Suprapubic skin (tissue), 4 donors: ENCODE measurements at regions not wholly inside any gene's neighbourhood (a gene's known extent, or its start where the extent isn't known, plus 50 kb on each side); places are given as distances from the start of the nearest gene placed in this dataset.

Experiments
- DNase-seq, 2 donors: peaks; one replicate each; pipeline ENCODE4 v3.0.0-alpha.2; 2019; ENCODE audit warnings: low spot score in 2 of 2
- H3K27ac ChIP-seq: fragments of 200-600 bp; sonication (generic); one replicate; pipeline ENCODE4 v1.5.1; 2019
- H3K27me3 ChIP-seq: fragments of 200-600 bp; sonication (generic); one replicate; pipeline ENCODE4 v1.5.1; 2019
- H3K36me3 ChIP-seq: fragments of 200-600 bp; sonication (generic); one replicate; pipeline ENCODE4 v1.5.1; 2019
- H3K4me1 ChIP-seq: fragments of 200-600 bp; sonication (generic); one replicate; pipeline ENCODE4 v1.5.1; 2019
- H3K4me3 ChIP-seq: fragments of 200-600 bp; sonication (generic); one replicate; pipeline ENCODE4 v1.5.1; 2019; ENCODE audit warnings: mild to moderate bottlenecking
- H3K9me3 ChIP-seq: fragments of 200-600 bp; sonication (generic); one replicate; pipeline ENCODE4 v1.5.1; 2019
- EP300 ChIP-seq: sonication (generic); formaldehyde crosslinking; IDR thresholded peaks from one replicate; pipeline ENCODE4 v1.6.1; 2017; ENCODE audit warnings: antibody characterized with exemption
- POLR2A ChIP-seq, 2 donors: fragments of 450-650 bp; IDR thresholded peaks; one replicate each; pipeline ENCODE4 v1.6.1; 2017; ENCODE audit warnings: antibody characterized with exemption in 2 of 2, mild to moderate bottlenecking in 2 of 2, moderate library complexity in 2 of 2
- POLR2AphosphoS5 ChIP-seq, 3 donors: sonication (generic); formaldehyde crosslinking; IDR thresholded peaks; one replicate each; pipeline ENCODE4 v1.6.1; 2017; ENCODE audit warnings: antibody characterized with exemption in 3 of 3
- WGBS: methylation state at CpG from one replicate; pipeline ENCODE4 v1.1.5; 2018; 5-methylcytosine and 5-hydroxymethylcytosine counted together
- TF ChIP-seq, protein P1 (sequence below), 2 donors: fragments of 200-600 bp in 1 of 2; fragments of 450-650 bp in 1 of 2; sonication (generic) in 1 of 2; IDR thresholded peaks; one replicate each; pipeline ENCODE4 v1.5.1; 2016 to 2019; ENCODE audit warnings: antibody characterized with exemption in 2 of 2, mild to moderate bottlenecking in 1 of 2, moderate library complexity in 1 of 2

DNA sequence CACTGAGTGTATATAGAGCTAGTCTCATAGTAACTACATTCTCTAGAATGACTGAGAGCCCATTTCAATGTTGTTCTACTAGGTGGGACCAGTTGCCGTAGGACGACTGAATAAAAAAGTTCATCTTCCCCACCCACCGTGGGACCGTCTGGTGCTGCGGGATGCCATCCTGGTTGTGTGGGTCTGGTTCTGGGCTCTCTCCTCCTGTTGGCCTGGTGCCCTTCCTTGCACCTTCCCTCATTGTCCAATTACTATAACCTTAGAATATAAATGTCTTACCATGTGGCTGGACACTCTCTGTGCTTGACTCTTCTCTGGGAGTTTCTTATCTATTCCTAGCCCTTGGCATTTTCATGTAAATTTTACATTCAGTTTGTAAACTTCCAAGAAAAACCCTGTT lies 344.4 kb downstream of the TCERG1L start:
- Histone ChIP-seq H3K4me3 (no peak overlapping the region), H3K36me3 (no peaks in the 10 kb centered on the region), H3K27me3 (peaks cover 3% of the 10 kb centered on the region), H3K4me1 (peaks cover 7% of the 10 kb centered on the region), H3K9me3 (no peaks in the 10 kb centered on the region), H3K27ac (no peak overlapping the region)
- DNase-seq: no peak
- WGBS: 85% methylated on average over 5 of the region's 5 CpGs
- TF ChIP-seq POLR2A (IDR thresholded peaks at IDR 0.05) (no peak), EP300 (no peak), POLR2AphosphoS5 (IDR thresholded peaks at IDR 0.05) (no peak)
- TF ChIP-seq, protein P1, sequence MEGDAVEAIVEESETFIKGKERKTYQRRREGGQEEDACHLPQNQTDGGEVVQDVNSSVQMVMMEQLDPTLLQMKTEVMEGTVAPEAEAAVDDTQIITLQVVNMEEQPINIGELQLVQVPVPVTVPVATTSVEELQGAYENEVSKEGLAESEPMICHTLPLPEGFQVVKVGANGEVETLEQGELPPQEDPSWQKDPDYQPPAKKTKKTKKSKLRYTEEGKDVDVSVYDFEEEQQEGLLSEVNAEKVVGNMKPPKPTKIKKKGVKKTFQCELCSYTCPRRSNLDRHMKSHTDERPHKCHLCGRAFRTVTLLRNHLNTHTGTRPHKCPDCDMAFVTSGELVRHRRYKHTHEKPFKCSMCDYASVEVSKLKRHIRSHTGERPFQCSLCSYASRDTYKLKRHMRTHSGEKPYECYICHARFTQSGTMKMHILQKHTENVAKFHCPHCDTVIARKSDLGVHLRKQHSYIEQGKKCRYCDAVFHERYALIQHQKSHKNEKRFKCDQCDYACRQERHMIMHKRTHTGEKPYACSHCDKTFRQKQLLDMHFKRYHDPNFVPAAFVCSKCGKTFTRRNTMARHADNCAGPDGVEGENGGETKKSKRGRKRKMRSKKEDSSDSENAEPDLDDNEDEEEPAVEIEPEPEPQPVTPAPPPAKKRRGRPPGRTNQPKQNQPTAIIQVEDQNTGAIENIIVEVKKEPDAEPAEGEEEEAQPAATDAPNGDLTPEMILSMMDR (IDR thresholded peaks at IDR 0.05): no peak

DNA sequence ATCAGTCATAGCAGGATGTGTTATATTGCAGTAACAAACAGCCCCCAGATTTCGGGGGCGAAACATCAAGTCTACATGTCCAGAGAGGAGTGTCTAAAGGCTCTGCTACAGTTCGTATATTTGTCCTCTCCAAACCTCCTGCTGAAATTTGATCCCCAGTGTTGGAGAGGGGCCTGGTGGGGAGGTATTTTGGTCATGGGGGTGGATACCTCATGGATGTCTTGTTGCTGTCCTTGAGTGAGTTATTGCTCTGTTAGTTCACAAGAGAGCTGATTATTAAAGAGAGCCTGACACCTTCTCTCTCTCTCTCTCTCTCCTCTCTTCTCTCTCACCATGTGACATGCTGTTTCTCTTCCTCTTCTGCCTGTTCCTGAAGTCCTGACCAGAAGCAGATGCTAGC lies 343.7 kb downstream of the TCERG1L start:
- Histone ChIP-seq H3K36me3 (no peaks in the 10 kb centered on the region), H3K4me1 (peaks cover 7% of the 10 kb centered on the region), H3K27ac (no peak overlapping the region), H3K27me3 (peaks cover under 1% of the 10 kb centered on the region), H3K4me3 (no peak overlapping the region), H3K9me3 (no peaks in the 10 kb centered on the region)
- 66% methylated on average over 3 of the region's 3 CpGs for WGBS
- no peak for TF ChIP-seq EP300
- TF ChIP-seq POLR2A (IDR thresholded peaks at IDR 0.05): no peak
- DNase-seq: no peak

DNA sequence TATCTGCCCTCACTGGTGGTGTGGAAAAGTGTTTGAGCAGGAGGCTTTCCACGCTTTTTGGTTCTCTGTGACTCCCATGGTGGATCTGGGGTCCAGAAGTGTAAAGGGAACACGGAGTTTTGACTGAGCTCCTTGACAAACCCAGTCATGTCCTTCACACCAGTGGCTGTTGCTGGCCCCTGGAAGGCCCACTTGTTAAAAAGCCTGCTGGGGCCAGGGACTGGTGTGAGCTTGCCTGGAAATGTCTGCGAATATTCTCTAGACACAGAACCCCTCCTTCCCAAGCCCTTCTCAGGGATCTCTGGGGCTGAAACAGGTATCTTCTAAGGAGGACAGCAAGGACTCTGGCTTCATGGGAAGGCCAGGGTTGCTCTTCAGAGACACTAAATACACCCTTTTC lies 343.0 kb downstream of the TCERG1L start:
- Histone ChIP-seq H3K4me1 (peaks cover 7% of the 10 kb centered on the region), H3K4me3 (no peak overlapping the region), H3K27me3 (no peaks in the 10 kb centered on the region), H3K36me3 (no peaks in the 10 kb centered on the region), H3K27ac (no peak overlapping the region), H3K9me3 (no peaks in the 10 kb centered on the region)
- TF ChIP-seq POLR2A (IDR thresholded peaks at IDR 0.05) (no peak), POLR2AphosphoS5 (IDR thresholded peaks at IDR 0.05) (no peak), EP300 (no peak)
- TF ChIP-seq, protein P1 (IDR thresholded peaks at IDR 0.05): no peak
- DNase-seq: no peak
- WGBS: 56% methylated on average over 3 of the region's 3 CpGs

DNA sequence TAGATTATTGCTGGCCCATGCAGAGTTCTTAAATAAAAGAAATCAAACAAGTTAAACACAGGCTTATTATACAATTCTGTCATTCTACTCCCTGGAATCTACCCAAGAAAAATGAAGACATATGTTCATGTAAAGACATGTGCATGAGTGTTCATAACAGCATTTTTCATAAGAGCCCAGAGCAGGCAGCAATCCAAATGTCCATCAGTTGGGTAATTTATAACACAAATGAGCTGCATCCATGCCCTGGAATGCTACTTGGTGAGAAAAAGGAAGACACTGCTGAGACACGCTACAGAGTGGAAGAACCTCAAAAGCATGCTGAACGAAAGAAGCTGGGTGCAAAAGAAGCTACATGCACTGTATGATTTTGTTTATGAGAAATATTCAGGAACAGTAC lies 342.6 kb downstream of the TCERG1L start:
- Histone ChIP-seq H3K36me3 (no peaks in the 10 kb centered on the region), H3K4me3 (no peak overlapping the region), H3K4me1 (peaks cover 7% of the 10 kb centered on the region), H3K27me3 (no peaks in the 10 kb centered on the region), H3K27ac (no peak overlapping the region), H3K9me3 (no peaks in the 10 kb centered on the region)
- no peak for DNase-seq
- no peak for TF ChIP-seq EP300
- WGBS: 20% methylated on average over 2 of the region's 2 CpGs

DNA sequence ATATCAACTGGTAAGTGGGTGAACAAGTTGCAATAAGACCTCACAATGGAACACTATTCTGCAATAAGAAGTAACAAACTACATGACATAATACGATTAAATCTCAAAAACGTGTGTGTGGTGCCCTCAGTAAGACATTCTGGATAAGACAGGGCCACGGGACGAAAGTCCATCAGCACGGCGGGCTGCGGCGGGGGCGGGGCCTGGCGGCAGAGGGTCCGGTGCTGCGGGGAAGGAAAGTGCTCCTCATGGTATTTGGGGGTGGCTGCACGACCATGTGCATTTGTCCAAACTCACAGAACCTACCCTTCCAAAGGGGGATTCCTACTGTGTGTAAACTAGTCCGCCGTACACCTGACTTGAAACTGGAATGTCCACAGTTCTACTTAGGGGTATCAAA lies 341.8 kb downstream of the TCERG1L start:
- no peak overlapping the region for H3K4me3 ChIP-seq
- TF ChIP-seq POLR2AphosphoS5 (IDR thresholded peaks at IDR 0.05) (no peak), POLR2A (IDR thresholded peaks at IDR 0.05) (no peak), EP300 (no peak)
- TF ChIP-seq, protein P1 (IDR thresholded peaks at IDR 0.05): no peak
- 79% methylated on average over 15 of the region's 15 CpGs for WGBS
- H3K4me1 ChIP-seq: peaks cover 7% of the 10 kb centered on the region
- no peaks in the 10 kb centered on the region for H3K9me3 ChIP-seq
- H3K27ac ChIP-seq: no peak overlapping the region
- DNase-seq: no peak
- no peaks in the 10 kb centered on the region for H3K36me3 ChIP-seq
- H3K27me3 ChIP-seq: no peaks in the 10 kb centered on the region

DNA sequence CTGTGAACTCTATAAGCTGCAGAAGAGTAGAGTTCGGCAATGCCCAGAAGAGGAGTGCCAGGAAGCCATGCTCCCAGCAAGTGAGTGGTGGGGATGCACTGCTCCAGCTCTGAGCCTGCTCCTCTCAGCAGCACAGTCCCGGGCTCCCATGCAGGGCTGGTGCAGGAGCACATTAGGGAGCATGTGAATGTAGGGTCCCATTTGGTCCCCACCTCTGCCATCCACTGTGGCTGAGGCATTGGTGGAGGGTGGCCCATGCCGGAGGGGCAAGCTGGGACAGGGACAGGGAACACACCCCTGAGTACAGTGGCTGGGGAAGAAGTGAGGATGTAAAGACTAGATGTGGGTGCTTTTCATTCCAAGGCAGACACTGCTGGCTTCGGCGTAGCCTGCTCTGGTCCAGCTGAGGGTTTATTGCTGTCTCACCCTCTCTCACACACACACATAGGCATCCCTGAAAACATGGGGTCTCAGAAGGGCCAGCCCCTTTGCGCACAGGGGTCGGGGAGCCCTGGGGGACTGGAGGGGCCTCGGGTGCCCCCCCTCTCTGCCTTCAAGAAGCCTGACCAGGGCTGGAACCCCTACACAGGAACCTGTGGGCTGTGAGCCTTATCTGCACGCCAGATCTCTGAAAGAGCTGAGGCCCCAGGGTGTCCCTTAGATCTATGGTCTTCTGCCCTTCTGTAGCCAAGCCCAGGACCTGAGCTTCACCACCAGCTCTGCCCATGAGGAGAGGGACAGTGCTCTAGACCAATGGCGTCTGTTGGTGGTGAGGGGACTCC lies 341.0 kb downstream of the TCERG1L start:
- Histone ChIP-seq H3K36me3 (no peaks in the 10 kb centered on the region), H3K4me1 (peaks cover 7% of the 10 kb centered on the region), H3K4me3 (no peak overlapping the region), H3K9me3 (no peaks in the 10 kb centered on the region), H3K27ac (no peak overlapping the region), H3K27me3 (no peaks in the 10 kb centered on the region)
- 90% methylated on average over 7 of the region's 10 CpGs for WGBS
- TF ChIP-seq, protein P1 (IDR thresholded peaks at IDR 0.05): no peak
- TF ChIP-seq EP300 (no peak), POLR2A (IDR thresholded peaks at IDR 0.05) (no peak), POLR2AphosphoS5 (IDR thresholded peaks at IDR 0.05) (no peak)
- no peak for DNase-seq
